H1 (cell line): ENCODE measurements at regions not wholly inside any gene's neighbourhood (a gene's known extent, or its start where the extent isn't known, plus 50 kb on each side); places are given as distances from the start of the nearest gene placed in this dataset.

ENCODE experiments used
- CTCF ChIA-PET: fragments of 300-600 bp; sonication (Branson Sonifier 250); formaldehyde crosslinking; loops from one replicate; lab custom pipeline; 2021; ENCODE audit not compliant: partially characterized antibody; lab: Charles Lee
- POLR2A ChIA-PET: fragments of 300-600 bp; sonication (Branson Sonifier 250); formaldehyde crosslinking; loops from one replicate; lab custom pipeline; 2021; ENCODE audit warnings: inconsistent platforms; ENCODE audit not compliant: partially characterized antibody; lab: Charles Lee
- DNase-seq, 2 experiments: peaks; one replicate each; pipeline versions ENCODE4 v3.0.0 to v3.0.0-alpha.2; 2010 to 2022; ENCODE audit warnings: low spot score in 2 of 2, low read depth in 1 of 2, mixed read lengths in 1 of 2
- FAIRE-seq: peaks from 2 replicates; lab custom pipeline; 2011; peaks lifted over from hg19 to GRCh38; lab: Jason Lieb, UNC
- H2AFZ ChIP-seq: 2 replicates; pipeline ENCODE4 v1.8.1; 2012; ENCODE audit warnings: low read length, inconsistent platforms
- H2AK5ac ChIP-seq: 2 replicates; pipeline ENCODE4 v1.6.1; 2013; ENCODE audit warnings: low read depth, low read length
- H2BK120ac ChIP-seq: replicated peaks from 2 replicates; pipeline ENCODE3; 2013; ENCODE audit warnings: low read depth, low read length, inconsistent platforms
- H2BK12ac ChIP-seq: 2 replicates; pipeline ENCODE4 v1.6.1; 2013; ENCODE audit warnings: low read depth, low read length
- H2BK15ac ChIP-seq: 2 replicates; pipeline ENCODE4 v1.6.1; 2013; ENCODE audit warnings: low read length
- H2BK20ac ChIP-seq: 2 replicates; pipeline ENCODE4 v1.6.1; 2013; ENCODE audit warnings: low read length
- H2BK5ac ChIP-seq: 2 replicates; pipeline ENCODE4 v1.6.1; 2013; ENCODE audit warnings: low read depth, low read length
- H3K14ac ChIP-seq: 2 replicates; pipeline ENCODE4 v1.6.1; 2013; ENCODE audit warnings: inconsistent platforms; ENCODE audit not compliant: insufficient read length
- H3K18ac ChIP-seq: 2 replicates; pipeline ENCODE4 v1.6.1; 2013; ENCODE audit warnings: low read length; ENCODE audit errors: extremely low read depth
- H3K23ac ChIP-seq: 2 replicates; pipeline ENCODE4 v1.6.1; 2013; ENCODE audit warnings: inconsistent platforms; ENCODE audit not compliant: insufficient read length
- H3K23me2 ChIP-seq: 2 replicates; pipeline ENCODE4 v1.6.1; 2013; ENCODE audit warnings: low read depth, low read length
- H3K27ac ChIP-seq: 2 replicates; pipeline ENCODE4 v1.6.1; 2011; ENCODE audit warnings: low read depth, low read length, inconsistent platforms
- H3K27me3 ChIP-seq, 4 experiments: replicated peaks in 1 of 4; 1 replicate in 1 of 4; 2 replicates in 3 of 4; pipeline versions ENCODE4 v1.6.1 to v1.8.1; 2011 to 2013; ENCODE audit warnings: low read length in 3 of 4, mild to moderate bottlenecking in 3 of 4, inconsistent platforms in 2 of 4, mixed read lengths in 2 of 4, moderate library complexity in 1 of 4; ENCODE audit not compliant: control insufficient read depth in 3 of 4, insufficient read depth in 3 of 4; ENCODE audit errors: extremely low read depth in 1 of 4
- H3K36me3 ChIP-seq, 4 experiments: 2 replicates each; pipeline versions ENCODE4 v1.6.1 to v1.8.1; 2011 to 2013; ENCODE audit warnings: mild to moderate bottlenecking in 4 of 4, low read length in 3 of 4, moderate library complexity in 2 of 4, control low read depth in 1 of 4, inconsistent platforms in 1 of 4; ENCODE audit not compliant: insufficient read depth in 4 of 4, control insufficient read depth in 2 of 4
- H3K4ac ChIP-seq: replicated peaks from 2 replicates; pipeline ENCODE3; 2013; ENCODE audit warnings: low read length, low read depth, mixed read lengths, inconsistent platforms; ENCODE audit not compliant: insufficient read length
- H3K4me1 ChIP-seq, 4 experiments: replicated peaks in 1 of 4; 1 replicate in 1 of 4; 2 replicates in 3 of 4; pipeline versions ENCODE4 v1.6.1 to v1.8.1; 2011 to 2013; ENCODE audit warnings: low read length in 3 of 4, inconsistent platforms in 2 of 4, mixed read lengths in 1 of 4; ENCODE audit not compliant: insufficient read depth in 4 of 4, control insufficient read depth in 3 of 4
- H3K4me2 ChIP-seq, 2 experiments: 2 replicates each; pipeline versions ENCODE4 v1.6.1 to v1.8.1; 2011 to 2013; ENCODE audit warnings: low read depth in 2 of 2, low read length in 2 of 2, control low read depth in 1 of 2, inconsistent platforms in 1 of 2, mild to moderate bottlenecking in 1 of 2; ENCODE audit not compliant: insufficient read depth in 1 of 2
- H3K4me3 ChIP-seq, 4 experiments: fragments of 200-600, 300-600 bp in 1 of 4; sonication (generic), shearing (Covaris generic), sonication (Bioruptor Twin) in 1 of 4; 2 replicates each; pipeline versions ENCODE4 v1.5.1 to v1.8.1; 2011 to 2016; ENCODE audit warnings: low read length in 4 of 4, low read depth in 3 of 4, control low read depth in 2 of 4, inconsistent platforms in 2 of 4, mild to moderate bottlenecking in 2 of 4, mixed read lengths in 1 of 4, moderate library complexity in 1 of 4; ENCODE audit not compliant: insufficient read depth in 2 of 4; ENCODE audit errors: extremely low read depth in 1 of 4
- H3K56ac ChIP-seq: replicated peaks from 2 replicates; pipeline ENCODE3; 2013; ENCODE audit warnings: low read depth, mild to moderate bottlenecking, mixed read lengths, low read length, inconsistent platforms; ENCODE audit not compliant: insufficient read length
- H3K79me1 ChIP-seq: 2 replicates; pipeline ENCODE4 v1.6.1; 2013; ENCODE audit warnings: low read depth, low read length, control low read depth
- H3K79me2 ChIP-seq, 2 experiments: 2 replicates each; pipeline versions ENCODE4 v1.6.1 to v1.8.1; 2012 to 2013; ENCODE audit warnings: low read length in 2 of 2, mild to moderate bottlenecking in 2 of 2, inconsistent platforms in 1 of 2; ENCODE audit not compliant: insufficient read depth in 2 of 2, control insufficient read depth in 1 of 2
- H3K9ac ChIP-seq, 4 experiments: replicated peaks in 1 of 4; 1 replicate in 1 of 4; 2 replicates in 3 of 4; pipeline versions ENCODE4 v1.6.1 to v1.8.1; 2011 to 2013; ENCODE audit warnings: low read depth in 3 of 4, low read length in 3 of 4, control low read depth in 2 of 4, mild to moderate bottlenecking in 2 of 4, moderate library complexity in 2 of 4, inconsistent platforms in 1 of 4; ENCODE audit errors: extremely low read depth in 1 of 4
- H3K9me3 ChIP-seq, 2 experiments: 2 replicates each; pipeline versions ENCODE4 v1.6.1 to v1.8.1; 2012 to 2013; ENCODE audit warnings: mild to moderate bottlenecking in 2 of 2, moderate library complexity in 2 of 2, control low read depth in 1 of 2, inconsistent platforms in 1 of 2, low read depth in 1 of 2, low read length in 1 of 2, mixed read lengths in 1 of 2; ENCODE audit not compliant: insufficient read depth in 2 of 2
- H4K20me1 ChIP-seq, 2 experiments: replicated peaks in 1 of 2; 2 replicates each; pipeline versions ENCODE3 to v1.8.1; 2011 to 2013; ENCODE audit warnings: inconsistent platforms in 2 of 2, low read length in 2 of 2, mild to moderate bottlenecking in 1 of 2; ENCODE audit not compliant: insufficient read depth in 2 of 2, control insufficient read depth in 1 of 2
- H4K5ac ChIP-seq: 2 replicates; pipeline ENCODE4 v1.6.1; 2013; ENCODE audit warnings: low read length, low read depth, mixed read lengths, inconsistent platforms; ENCODE audit not compliant: insufficient read length
- H4K8ac ChIP-seq: 2 replicates; pipeline ENCODE4 v1.8.0; 2013; ENCODE audit warnings: mild to moderate bottlenecking, moderate library complexity, low read length, inconsistent platforms; ENCODE audit not compliant: insufficient read depth; ENCODE audit errors: extremely low read depth
- H4K91ac ChIP-seq: replicated peaks from 2 replicates; pipeline ENCODE3; 2013; ENCODE audit warnings: low read length, mixed read lengths, inconsistent platforms; ENCODE audit not compliant: insufficient read length
- CBX5 ChIP-seq: fragments of 300-800, 300-1000 bp; sonication (generic); IDR thresholded peaks from 2 replicates; pipeline ENCODE4 v1.7.1; 2016; ENCODE audit warnings: antibody characterized with exemption, low read length, low read depth
- CTBP2 ChIP-seq: IDR thresholded peaks from 2 replicates; pipeline ENCODE4 v1.7.0; 2011; ENCODE audit warnings: borderline replicate concordance, mild to moderate bottlenecking, moderate library complexity, mixed read lengths, low read length; ENCODE audit not compliant: insufficient read depth, insufficient read length
- EGR1 ChIP-seq: IDR thresholded peaks from 2 replicates; pipeline ENCODE4 v1.6.1; 2011; ENCODE audit warnings: low read depth, low read length, borderline replicate concordance
- EZH2 ChIP-seq: fragments of 200-600 bp; sonication (generic); IDR thresholded peaks from 2 replicates; pipeline ENCODE4 v1.7.1; 2012; ENCODE audit warnings: low read depth, mild to moderate bottlenecking, moderate library complexity, low read length, inconsistent platforms; ENCODE audit not compliant: severe bottlenecking
- KDM5A ChIP-seq: fragments of 200-600 bp; IDR thresholded peaks from 2 replicates; pipeline ENCODE4 v1.7.1; 2012; ENCODE audit warnings: mild to moderate bottlenecking, low read length, inconsistent platforms, mixed read lengths
- MAX ChIP-seq: IDR thresholded peaks from 2 replicates; pipeline ENCODE4 v1.6.1; 2012; ENCODE audit warnings: inconsistent platforms
- NRF1 ChIP-seq: IDR thresholded peaks from 2 replicates; pipeline ENCODE4 v1.6.1; 2011; ENCODE audit warnings: mild to moderate bottlenecking, low read depth, low read length, improper control_type of control experiment
- RAD21 ChIP-seq, 2 experiments: IDR thresholded peaks in 1 of 2; conservative IDR thresholded peaks in 1 of 2; 2 replicates each; pipeline ENCODE4 v1.6.1; 2011; ENCODE audit warnings: low read depth in 2 of 2, low read length in 2 of 2, improper control_type of control experiment in 1 of 2, inconsistent platforms in 1 of 2, mild to moderate bottlenecking in 1 of 2, moderate library complexity in 1 of 2
- SIX5 ChIP-seq: IDR thresholded peaks from 2 replicates; pipeline ENCODE4 v1.6.1; 2011; ENCODE audit warnings: mild to moderate bottlenecking, low read depth, low read length
- TAF1 ChIP-seq: IDR thresholded peaks from 2 replicates; pipeline ENCODE4 v1.6.1; 2011; ENCODE audit warnings: mild to moderate bottlenecking, low read depth, low read length
- TAF7 ChIP-seq: optimal IDR thresholded peaks from 2 replicates; pipeline ENCODE3; 2011; ENCODE audit warnings: low read depth, mild to moderate bottlenecking, inconsistent platforms, low read length, moderate library complexity, borderline replicate concordance
- WGBS, 2 experiments: shearing (Covaris generic) in 1 of 2; methylation state at CpG; one replicate each; pipeline versions ENCODE4 v1.1.6 to v1.1.7; 2013 to 2015; ENCODE audit warnings: low lambda C conversion rate in 2 of 2, mixed read lengths in 2 of 2, inconsistent platforms in 1 of 2, low coverage in 1 of 2, missing lambda C conversion rate in 1 of 2; ENCODE audit not compliant: insufficient replicate concordance in 2 of 2, insufficient coverage in 1 of 2, insufficient read length in 1 of 2; ENCODE audit errors: extremely low coverage in 1 of 2, missing lambda C conversion rate in 1 of 2; 5-methylcytosine and 5-hydroxymethylcytosine counted together
- TF ChIP-seq, protein P1 (sequence below): IDR thresholded peaks from 2 replicates; pipeline ENCODE4 v1.6.1; 2012; ENCODE audit warnings: low read length, inconsistent platforms

DNA sequence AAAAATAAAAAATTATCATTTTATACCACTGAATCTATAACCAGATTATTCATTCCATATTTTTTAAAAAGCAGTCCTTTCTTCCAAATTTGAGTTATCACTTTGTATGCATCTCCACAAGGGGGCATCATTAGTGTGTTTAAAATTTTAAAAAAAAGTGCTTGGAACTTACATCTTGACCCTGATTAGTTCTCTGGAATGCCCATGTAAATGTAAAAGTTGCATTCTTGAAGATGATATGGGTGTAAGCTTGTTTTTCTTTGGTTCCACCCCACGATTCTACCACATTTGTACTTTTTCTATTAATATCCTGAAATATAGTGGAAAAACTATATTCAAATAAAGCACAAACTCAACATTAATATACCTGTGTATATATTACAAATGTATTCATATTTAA, 144.9 kb downstream of the ELAPOR2 start:
- ChIA-PET POLR2A (no interaction called here), CTCF (interaction anchor here (1.1 to 4.6 kb wide), 6 partner anchors 12 to 367 kb away, joined by 3 to 49 read pairs (median 4); partner anchors contain the start of gene ELAPOR2)
- no peak overlapping the region for H2AFZ ChIP-seq
- no peak overlapping the region for H3K23ac ChIP-seq
- no peaks in the 10 kb centered on the region for H3K23me2 ChIP-seq
- no peaks in the 10 kb centered on the region for H3K79me2 ChIP-seq
- no peak overlapping the region for H2BK15ac ChIP-seq
- H2BK20ac ChIP-seq: no peak overlapping the region
- H3K79me1 ChIP-seq: no peaks in the 10 kb centered on the region
- no peak overlapping the region for H2BK120ac ChIP-seq
- no peak overlapping the region for H3K4me3 ChIP-seq
- no peaks in the 10 kb centered on the region for H3K9me3 ChIP-seq
- no peak overlapping the region for H4K5ac ChIP-seq
- no peak overlapping the region for H3K14ac ChIP-seq
- no peaks in the 10 kb centered on the region for H3K4me1 ChIP-seq
- no peak overlapping the region for H3K4ac ChIP-seq
- no peak overlapping the region for H3K56ac ChIP-seq
- no peak for FAIRE-seq
- H2BK12ac ChIP-seq: no peak overlapping the region
- peaks cover 0 to 4% of the 10 kb centered on the region in 2 experiments for H4K20me1 ChIP-seq
- H3K36me3 ChIP-seq: peaks cover 0 to 16% (median 4%) of the 10 kb centered on the region in 4 experiments; a peak in 2 of 8 replicates
- no peak overlapping the region for H3K18ac ChIP-seq
- no peak overlapping the region for H4K91ac ChIP-seq
- no peak overlapping the region for H3K9ac ChIP-seq
- H3K27ac ChIP-seq: no peak overlapping the region
- H3K4me2 ChIP-seq: no peak overlapping the region
- H2BK5ac ChIP-seq: no peak overlapping the region
- 40% methylated on average over 1 of the region's 1 CpG; no CpG with 5 or more reads in 1 of the 2 experiments for WGBS, 2 experiments
- no peak overlapping the region for H4K8ac ChIP-seq
- no peak for DNase-seq
- no peak overlapping the region for H2AK5ac ChIP-seq
- H3K27me3 ChIP-seq: peaks cover under 1 to 3% (median 2%) of the 10 kb centered on the region in 4 experiments; a peak in 4 of 7 replicates
- TF ChIP-seq TAF1 (no peak), EGR1 (no peak), EZH2 (no peak), CTBP2 (no peak), CBX5 (no peak), KDM5A (no peak), MAX (no peak), TAF7 (no peak), SIX5 (no peak), RAD21 (IDR thresholded peaks at IDR 0.05 in 1 of 2, conservative IDR thresholded peaks at IDR 0.05 in 1 of 2; ENCODE audit: low read depth in 2 of 2, low read length in 2 of 2) (peak in 1 of 2 experiments; percentile 28; a peak in 2 of 4 replicates), NRF1 (no peak)
- TF ChIP-seq, protein P1, sequence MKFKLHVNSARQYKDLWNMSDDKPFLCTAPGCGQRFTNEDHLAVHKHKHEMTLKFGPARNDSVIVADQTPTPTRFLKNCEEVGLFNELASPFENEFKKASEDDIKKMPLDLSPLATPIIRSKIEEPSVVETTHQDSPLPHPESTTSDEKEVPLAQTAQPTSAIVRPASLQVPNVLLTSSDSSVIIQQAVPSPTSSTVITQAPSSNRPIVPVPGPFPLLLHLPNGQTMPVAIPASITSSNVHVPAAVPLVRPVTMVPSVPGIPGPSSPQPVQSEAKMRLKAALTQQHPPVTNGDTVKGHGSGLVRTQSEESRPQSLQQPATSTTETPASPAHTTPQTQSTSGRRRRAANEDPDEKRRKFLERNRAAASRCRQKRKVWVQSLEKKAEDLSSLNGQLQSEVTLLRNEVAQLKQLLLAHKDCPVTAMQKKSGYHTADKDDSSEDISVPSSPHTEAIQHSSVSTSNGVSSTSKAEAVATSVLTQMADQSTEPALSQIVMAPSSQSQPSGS: no peak
